ENCODE measurements at regions not wholly inside any gene's neighbourhood (a gene's known extent, or its start where the extent isn't known, plus 50 kb on each side); places are given as distances from the start of the nearest gene placed in this dataset.

- CTCF ChIA-PET: no interaction called here
- Histone ChIP-seq H3K9me3 (replicated peaks; ENCODE audit: control insufficient read depth, insufficient read depth, low read length) (no peaks in the 10 kb centered on the region), H3K4me2 (ENCODE audit: control insufficient read depth, insufficient read depth) (no peak overlapping the region), H4K20me1 (ENCODE audit: control insufficient read depth, insufficient read depth) (no peaks in the 10 kb centered on the region), H3K27ac (ENCODE audit: control insufficient read depth, insufficient read depth) (no peak overlapping the region), H3K4me3 (no peak overlapping the region), H3K4me1 (ENCODE audit: control insufficient read depth, insufficient read depth, low read length) (no peaks in the 10 kb centered on the region), H2AFZ (ENCODE audit: control insufficient read depth, low read depth, low read length) (no peak overlapping the region), H3K9ac (ENCODE audit: control insufficient read depth, insufficient read depth, low read length) (no peak overlapping the region), H3K36me3 (ENCODE audit: control insufficient read depth in 2 of 2, insufficient read depth in 2 of 2, low read length in 1 of 2) (no peaks in the 10 kb centered on the region), H3K79me2 (ENCODE audit: control insufficient read depth, insufficient read depth, low read length) (no peaks in the 10 kb centered on the region), H3K27me3 (replicated peaks in 1 of 2; ENCODE audit: control insufficient read depth in 2 of 2, insufficient read depth in 2 of 2, low read length in 1 of 2) (no peaks in the 10 kb centered on the region)
- no peak for ATAC-seq
- no TSS peak for BruUV-seq (replicated peaks)
- WGBS (ENCODE audit: insufficient coverage, insufficient replicate concordance, low lambda C conversion rate, missing lambda C conversion rate): 54% methylated on average over 5 of the region's 5 CpGs
- no peak for DNase-seq (ENCODE audit: low read depth, low spot score)
- RAD21 ChIA-PET (ENCODE audit: unreplicated experiment): no interaction called here
- in situ Hi-C loops (cut with MboI): no loop called here
- FAIRE-seq: no peak
- intact Hi-C loops (cut with micrococcal nuclease; ENCODE audit: unreplicated experiment): no loop called here
- SMC1A ChIA-PET (ENCODE audit: uncharacterized antibody, unreplicated experiment): no interaction called here
- POLR2A ChIA-PET: no interaction called here
- TF ChIP-seq YBX1 (IDR thresholded peaks at IDR 0.05) (no peak), ZNF384 (IDR thresholded peaks at IDR 0.05; ENCODE audit: borderline replicate concordance, low read depth, low read length) (no peak), HDAC6 (IDR thresholded peaks at IDR 0.05; ENCODE audit: unreplicated experiment) (no peak)
- TF ChIP-seq, protein P1, sequence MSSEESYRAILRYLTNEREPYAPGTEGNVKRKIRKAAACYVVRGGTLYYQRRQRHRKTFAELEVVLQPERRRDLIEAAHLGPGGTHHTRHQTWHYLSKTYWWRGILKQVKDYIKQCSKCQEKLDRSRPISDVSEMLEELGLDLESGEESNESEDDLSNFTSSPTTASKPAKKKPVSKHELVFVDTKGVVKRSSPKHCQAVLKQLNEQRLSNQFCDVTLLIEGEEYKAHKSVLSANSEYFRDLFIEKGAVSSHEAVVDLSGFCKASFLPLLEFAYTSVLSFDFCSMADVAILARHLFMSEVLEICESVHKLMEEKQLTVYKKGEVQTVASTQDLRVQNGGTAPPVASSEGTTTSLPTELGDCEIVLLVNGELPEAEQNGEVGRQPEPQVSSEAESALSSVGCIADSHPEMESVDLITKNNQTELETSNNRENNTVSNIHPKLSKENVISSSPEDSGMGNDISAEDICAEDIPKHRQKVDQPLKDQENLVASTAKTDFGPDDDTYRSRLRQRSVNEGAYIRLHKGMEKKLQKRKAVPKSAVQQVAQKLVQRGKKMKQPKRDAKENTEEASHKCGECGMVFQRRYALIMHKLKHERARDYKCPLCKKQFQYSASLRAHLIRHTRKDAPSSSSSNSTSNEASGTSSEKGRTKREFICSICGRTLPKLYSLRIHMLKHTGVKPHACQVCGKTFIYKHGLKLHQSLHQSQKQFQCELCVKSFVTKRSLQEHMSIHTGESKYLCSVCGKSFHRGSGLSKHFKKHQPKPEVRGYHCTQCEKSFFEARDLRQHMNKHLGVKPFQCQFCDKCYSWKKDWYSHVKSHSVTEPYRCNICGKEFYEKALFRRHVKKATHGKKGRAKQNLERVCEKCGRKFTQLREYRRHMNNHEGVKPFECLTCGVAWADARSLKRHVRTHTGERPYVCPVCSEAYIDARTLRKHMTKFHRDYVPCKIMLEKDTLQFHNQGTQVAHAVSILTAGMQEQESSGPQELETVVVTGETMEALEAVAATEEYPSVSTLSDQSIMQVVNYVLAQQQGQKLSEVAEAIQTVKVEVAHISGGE (CRISPR knock-in tag; IDR thresholded peaks at IDR 0.05): no peak
Observed at GRCh38 chr2:66682476-66682875, 247.6 kb downstream of the MEIS1 start.

DNA sequence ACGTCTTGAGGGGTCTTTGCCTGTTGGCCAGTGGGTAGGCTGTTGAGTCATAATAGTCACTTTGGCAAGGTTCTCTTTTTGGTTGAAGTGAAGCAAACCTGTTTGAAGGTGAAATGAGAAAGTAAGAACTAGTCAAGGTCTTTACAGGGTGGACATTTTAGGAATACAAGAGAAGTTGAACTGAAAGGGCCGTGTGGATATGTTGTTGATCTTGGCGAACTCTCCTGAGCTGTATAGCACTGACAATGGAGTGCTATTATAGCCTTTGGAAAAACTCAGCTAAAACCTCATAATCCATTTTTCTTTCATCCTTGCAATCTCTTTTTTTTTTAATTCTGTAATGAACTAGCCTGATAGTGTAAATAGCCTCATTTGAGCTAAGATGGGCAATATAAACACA is 248.1 kb downstream of the MEIS1 start:
- ChIA-PET POLR2A (no interaction called here), RAD21 (ENCODE audit: unreplicated experiment) (no interaction called here), SMC1A (ENCODE audit: uncharacterized antibody, unreplicated experiment) (interaction anchor here (1.0 kb wide), 1 partner anchor 15 kb away, joined by 3 read pairs; no protein-coding TSS in a partner anchor), CTCF (no interaction called here)
- H3K9me3 ChIP-seq (replicated peaks; ENCODE audit: control insufficient read depth, insufficient read depth, low read length): no peaks in the 10 kb centered on the region
- FAIRE-seq (no peak), DNase-seq (ENCODE audit: low read depth, low spot score) (no peak), ATAC-seq (no peak)
- 22% methylated on average over 3 of the region's 3 CpGs for WGBS (ENCODE audit: insufficient coverage, insufficient replicate concordance, low lambda C conversion rate, missing lambda C conversion rate)
- in situ Hi-C loops (cut with MboI) (no loop called here), intact Hi-C loops (cut with micrococcal nuclease; ENCODE audit: unreplicated experiment) (no loop called here)
- no peak overlapping the region for H2AFZ ChIP-seq (ENCODE audit: control insufficient read depth, low read depth, low read length)
- H3K4me2 ChIP-seq (ENCODE audit: control insufficient read depth, insufficient read depth): no peak overlapping the region
- H3K4me3 ChIP-seq: no peak overlapping the region
- TF ChIP-seq HSF1 (IDR thresholded peaks at IDR 0.05; ENCODE audit: low read depth, low read length): no peak
- no peak for TF ChIP-seq SREBF1 (IDR thresholded peaks at IDR 0.05; ENCODE audit: low read length)
- no peak for TF ChIP-seq PAX5 (IDR thresholded peaks at IDR 0.05; ENCODE audit: borderline replicate concordance, low read depth, low read length)
- no peaks in the 10 kb centered on the region for H3K4me1 ChIP-seq (ENCODE audit: control insufficient read depth, insufficient read depth, low read length)
- H3K9ac ChIP-seq (ENCODE audit: control insufficient read depth, insufficient read depth, low read length): no peak overlapping the region
- no peaks in the 10 kb centered on the region for H3K27me3 ChIP-seq (replicated peaks in 1 of 2; ENCODE audit: control insufficient read depth in 2 of 2, insufficient read depth in 2 of 2, low read length in 1 of 2)
- no peaks in the 10 kb centered on the region for H3K36me3 ChIP-seq (ENCODE audit: control insufficient read depth in 2 of 2, insufficient read depth in 2 of 2, low read length in 1 of 2)
- no TSS peak for BruUV-seq (replicated peaks)
- no peak overlapping the region for H3K27ac ChIP-seq (ENCODE audit: control insufficient read depth, insufficient read depth)
- H3K79me2 ChIP-seq (ENCODE audit: control insufficient read depth, insufficient read depth, low read length): no peaks in the 10 kb centered on the region
- H4K20me1 ChIP-seq (ENCODE audit: control insufficient read depth, insufficient read depth): no peaks in the 10 kb centered on the region

All from GM12878 (cell line).